Activated CD8-positive, alpha-beta memory T cell treated with anti-CD3 and anti-CD28 coated beads for 4 hours (primary cell): ENCODE measurements at regions not wholly inside any gene's neighbourhood (a gene's known extent, or its start where the extent isn't known, plus 50 kb on each side); places are given as distances from the start of the nearest gene placed in this dataset.
"Not testable (repeated sequence)": the region's sequence is repeated elsewhere in the genome, so short reads cannot be mapped to it uniquely, and the experiment has no call there.

ENCODE experiments used
- DNase-seq, 2 donors: peaks; one replicate each; pipeline ENCODE4 v3.0.0-alpha.2; 2020; ENCODE audit warnings: low read depth in 2 of 2

GRCh38 chr10:65269551-65269950 lies 1656.3 kb upstream of the LRRTM3 start:
- not testable (repeated sequence) for DNase-seq

GRCh38 chr10:65270969-65271368 lies 1654.9 kb upstream of the LRRTM3 start:
- no peak for DNase-seq

DNA sequence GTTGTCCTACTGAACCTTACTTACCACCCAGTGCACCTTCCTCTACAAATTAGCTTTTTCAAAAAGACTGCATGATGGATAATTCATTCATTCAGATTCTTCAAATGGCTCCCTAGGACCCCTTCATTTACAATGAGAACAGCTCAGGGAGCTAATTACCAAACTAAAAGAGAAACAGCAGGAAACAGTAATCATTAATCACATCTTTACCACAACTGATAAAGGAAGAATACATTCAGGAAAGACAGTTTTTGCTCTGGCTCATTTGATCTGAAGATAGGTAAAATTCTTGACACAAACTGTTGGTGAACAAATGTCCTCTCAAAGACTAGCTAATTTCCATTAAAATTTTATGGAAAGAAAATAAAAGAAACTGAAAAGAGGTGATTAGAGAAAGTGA lies 1652.7 kb upstream of the LRRTM3 start:
- no peak for DNase-seq

DNA sequence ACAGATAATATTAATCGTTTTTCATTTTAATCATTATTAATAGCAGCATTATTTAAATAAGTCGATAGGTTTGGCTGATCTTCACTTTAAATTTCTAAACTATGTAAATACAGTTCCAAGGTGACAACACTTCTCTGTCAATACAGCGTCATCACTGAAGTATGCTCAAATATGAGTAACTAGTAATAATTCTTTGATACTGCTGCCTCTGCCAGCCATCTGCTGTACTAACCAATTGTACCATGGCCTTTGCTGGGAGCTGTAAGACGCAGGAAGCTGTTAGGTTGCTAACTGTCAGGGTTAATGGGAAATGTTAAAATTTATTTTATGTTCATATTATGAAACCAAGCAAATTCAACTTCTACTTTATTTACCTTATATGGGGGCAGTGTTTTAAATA lies 1650.5 kb upstream of the LRRTM3 start:
- no peak for DNase-seq

DNA sequence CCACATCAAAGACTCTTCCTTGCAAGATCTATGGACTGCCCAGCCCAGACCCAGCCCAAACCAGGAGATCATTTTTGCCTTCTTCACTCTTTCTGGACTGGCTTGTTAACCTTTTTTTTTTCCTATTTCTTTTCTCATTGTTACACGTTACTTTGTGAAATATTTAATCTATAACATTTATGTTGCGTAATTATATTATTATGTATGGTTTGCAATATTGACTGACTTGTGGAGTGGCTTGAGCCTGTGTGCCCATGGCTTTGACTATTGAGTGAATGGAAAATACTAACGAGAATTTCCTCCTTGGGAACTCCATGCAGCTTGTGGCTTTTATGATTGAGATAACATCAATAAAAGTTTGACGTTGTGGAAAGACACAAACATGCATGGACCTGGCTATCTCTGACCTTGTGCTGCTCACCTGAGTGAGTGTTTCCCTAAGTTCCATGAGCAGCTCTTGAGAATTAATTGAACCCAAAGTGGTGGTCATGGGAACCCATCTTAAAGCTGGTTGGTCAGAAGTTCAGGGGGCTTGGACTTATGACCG lies 1641.3 kb upstream of the LRRTM3 start:
- DNase-seq, result no peak

GRCh38 chr10:65285726-65286125 lies 1640.1 kb upstream of the LRRTM3 start:
- DNase-seq, result not testable (repeated sequence)

GRCh38 chr10:65291286-65291685 lies 1634.5 kb upstream of the LRRTM3 start:
- DNase-seq, result no peak

GRCh38 chr10:65292551-65292950 lies 1633.3 kb upstream of the LRRTM3 start:
- DNase-seq, result no peak

- no peak for DNase-seq
These were observed 1631.5 kb upstream of the LRRTM3 start for GRCh38 chr10:65294329-65294728.

- DNase-seq, result no peak
These were observed 1624.7 kb upstream of the LRRTM3 start for GRCh38 chr10:65301181-65301580.

DNA sequence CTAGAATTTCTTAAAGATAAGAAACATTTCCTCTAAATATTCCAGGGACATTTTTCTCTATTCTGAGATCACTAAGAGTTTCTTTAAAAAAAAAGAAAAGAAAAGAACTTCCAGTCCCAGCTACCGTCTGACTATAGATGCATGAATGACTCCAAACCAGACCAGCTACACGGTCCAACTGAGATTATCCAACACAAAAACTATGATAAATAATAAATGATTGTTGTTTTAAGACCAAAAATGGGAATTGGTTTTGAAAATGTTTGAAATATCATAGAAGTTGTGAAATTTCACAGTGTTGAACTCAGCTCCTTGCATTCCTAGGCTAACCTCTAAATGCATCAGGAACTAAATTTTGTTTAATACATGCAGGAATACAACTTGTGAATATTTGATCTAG lies 1619.6 kb upstream of the LRRTM3 start:
- no peak for DNase-seq

DNA sequence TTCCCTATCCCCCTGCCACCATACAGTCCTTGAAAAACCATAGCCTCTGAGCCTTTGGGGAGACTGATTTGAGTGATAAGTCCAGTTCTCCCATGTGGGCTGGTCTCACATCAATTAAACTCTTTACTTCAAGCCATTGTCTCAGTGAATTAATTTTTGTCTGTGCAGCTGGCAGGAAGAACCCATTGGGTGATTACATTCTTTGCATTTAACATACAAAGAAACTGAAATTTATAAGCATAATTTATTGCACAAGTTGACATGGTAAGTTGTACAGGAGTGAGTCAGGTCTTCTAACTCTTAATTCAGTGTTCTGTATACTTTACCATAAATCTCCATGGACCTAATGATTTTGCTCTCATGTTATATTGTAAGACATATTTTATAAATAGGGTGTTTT lies 1613.0 kb upstream of the LRRTM3 start:
- DNase-seq, result no peak

DNA sequence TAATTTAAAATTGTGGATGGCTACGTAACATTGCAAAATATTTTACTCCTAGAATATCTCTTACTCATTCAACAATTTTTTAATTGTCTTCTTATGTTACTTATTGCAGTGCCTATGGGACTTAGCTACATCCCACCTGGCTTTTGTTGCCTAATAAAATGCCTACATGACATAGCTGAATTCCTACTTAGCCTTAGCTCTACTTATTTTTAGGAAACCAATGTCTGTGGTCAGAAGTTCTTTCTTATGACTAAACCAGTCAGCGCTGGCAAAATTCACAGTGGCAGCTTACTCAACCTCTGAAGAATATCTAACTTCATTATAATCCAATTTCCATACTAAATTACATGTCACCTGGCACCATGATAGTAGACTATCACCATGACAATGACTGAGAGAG lies 1612.4 kb upstream of the LRRTM3 start:
- no peak for DNase-seq

- DNase-seq, result no peak
These were observed 1611.6 kb upstream of the LRRTM3 start for GRCh38 chr10:65314253-65314652.

DNA sequence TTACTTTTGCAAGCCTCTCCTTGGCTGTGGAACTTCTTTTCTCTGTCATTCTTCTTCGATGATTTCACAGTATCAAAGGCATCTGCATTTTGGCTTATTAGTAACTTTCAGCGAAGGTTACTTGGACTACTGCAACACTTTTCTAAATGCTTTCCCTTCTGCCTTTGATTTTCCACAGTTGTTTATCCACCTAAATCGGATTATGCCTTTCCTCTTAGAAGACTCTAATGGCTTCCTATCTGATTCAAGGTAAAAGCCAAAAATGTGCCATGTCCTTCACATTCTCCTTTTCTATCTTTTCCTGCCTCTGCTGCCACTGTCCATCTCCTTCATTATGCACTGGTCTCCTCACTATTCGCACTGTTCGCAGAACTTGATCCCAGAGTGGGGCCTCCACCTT lies 1606.3 kb upstream of the LRRTM3 start:
- no peak for DNase-seq

DNA sequence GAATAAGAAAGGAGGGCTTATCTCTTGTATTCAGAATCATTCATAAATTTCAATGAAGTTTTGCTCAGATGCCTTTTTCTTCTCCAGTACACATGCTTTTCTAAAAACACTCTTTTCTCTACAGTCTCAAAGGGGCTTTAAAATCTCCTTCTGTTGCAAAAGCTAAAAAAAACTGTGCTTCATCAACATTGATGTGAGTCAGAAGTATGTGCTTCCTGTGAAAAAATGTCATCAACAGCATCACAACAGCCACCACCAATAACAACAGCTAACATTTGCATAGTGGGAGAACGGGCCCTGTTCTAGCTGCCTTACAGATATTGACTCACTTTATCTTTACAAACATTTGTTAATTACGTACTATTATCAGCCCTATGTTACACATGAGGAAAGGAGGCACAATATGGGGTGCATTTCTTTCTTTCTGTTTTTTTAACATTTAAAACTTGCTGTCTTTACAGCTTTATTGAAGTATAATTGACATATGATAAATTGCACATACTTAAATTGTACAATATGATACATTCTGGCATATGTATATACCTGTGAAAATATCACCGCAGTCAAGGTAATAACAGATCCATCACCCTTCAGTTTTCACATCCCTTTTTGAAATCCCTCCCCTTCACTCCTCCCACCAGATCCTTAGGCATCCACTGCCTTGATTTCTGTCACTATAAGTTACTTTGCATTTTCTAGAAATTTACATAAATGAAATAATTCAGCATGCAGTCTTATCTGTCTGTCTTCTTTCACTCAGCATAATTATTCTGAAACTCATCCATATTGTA lies 1605.4 kb upstream of the LRRTM3 start:
- no peak for DNase-seq

DNA sequence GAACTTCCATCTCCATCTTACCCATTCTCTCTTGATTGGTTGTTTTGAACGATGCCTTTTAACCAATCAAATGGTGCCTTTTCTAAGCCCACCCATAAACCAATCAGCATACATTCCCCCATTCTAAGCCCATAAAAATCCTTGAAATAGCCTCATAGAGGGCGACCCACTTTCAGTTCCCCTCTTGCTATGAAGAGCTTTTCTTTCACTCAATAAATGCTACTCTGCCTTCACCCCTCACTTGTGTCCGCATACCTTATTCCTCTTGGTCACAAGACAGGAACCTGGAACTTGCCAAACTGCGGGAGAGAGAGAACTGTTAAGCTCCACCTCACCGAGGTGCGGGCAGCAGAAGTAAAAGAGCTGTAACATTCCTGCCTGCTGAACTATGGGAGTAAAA lies 1602.0 kb upstream of the LRRTM3 start:
- DNase-seq, result no peak

DNA sequence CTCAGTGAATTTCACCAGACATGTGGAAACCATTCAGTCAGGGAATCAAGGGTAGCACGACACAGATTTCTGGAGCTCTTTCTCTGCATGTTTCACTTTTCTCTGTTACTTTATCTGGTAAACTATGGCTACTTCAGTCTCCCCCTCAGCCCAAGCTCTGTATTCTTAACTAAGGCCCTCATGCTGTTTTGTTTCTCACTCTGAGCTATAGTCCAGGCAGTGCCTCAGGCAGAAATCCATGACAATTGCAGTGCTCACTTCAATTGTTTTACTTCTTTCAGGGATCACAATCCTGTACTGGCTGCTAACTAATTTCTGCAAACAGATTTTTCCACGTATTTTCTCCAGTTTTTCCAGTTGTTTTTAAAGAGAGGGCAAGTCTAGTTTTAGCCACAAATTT lies 1599.9 kb upstream of the LRRTM3 start:
- DNase-seq, result no peak

GRCh38 chr10:65328486-65328885 lies 1597.3 kb upstream of the LRRTM3 start:
- DNase-seq, result no peak

DNA sequence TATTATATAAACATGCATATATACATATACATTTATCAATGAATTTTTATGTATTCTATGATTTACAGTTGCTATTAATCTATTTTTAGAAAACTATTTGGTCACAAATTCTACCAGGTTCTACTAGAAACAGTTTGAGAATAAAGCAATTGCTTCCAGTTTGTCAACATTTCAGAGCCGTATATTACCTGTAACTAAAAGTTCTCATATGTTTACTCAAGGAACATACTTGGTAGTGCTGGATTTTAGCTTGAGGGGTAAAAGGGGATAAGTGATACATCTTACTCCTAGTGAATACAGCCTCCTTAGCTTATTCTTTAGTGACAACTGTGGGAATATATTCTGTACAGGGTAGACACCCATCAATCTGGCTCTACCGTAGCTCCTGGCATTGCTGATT lies 1590.5 kb upstream of the LRRTM3 start:
- no peak for DNase-seq

DNA sequence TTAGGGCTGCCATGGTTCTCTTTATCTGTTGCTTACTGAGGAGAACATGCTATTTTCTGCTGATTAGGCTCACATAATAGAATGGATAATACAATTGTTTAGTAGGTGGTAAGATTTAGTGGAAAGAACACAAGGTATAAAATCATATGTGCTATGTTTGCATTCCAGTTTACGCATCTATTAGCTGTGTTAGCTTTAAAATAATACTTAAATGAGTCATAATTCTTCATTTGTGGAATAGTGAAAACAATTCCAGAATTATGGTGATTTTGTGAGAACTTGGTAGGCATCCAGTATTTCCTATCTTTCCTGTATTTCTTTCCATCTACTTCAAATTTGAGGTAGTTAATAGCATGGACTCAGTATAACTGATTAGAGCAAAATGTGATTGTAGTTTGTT lies 1585.5 kb upstream of the LRRTM3 start:
- DNase-seq, result no peak

- no peak for DNase-seq
These were observed 1584.4 kb upstream of the LRRTM3 start for GRCh38 chr10:65341323-65341925.

GRCh38 chr10:65342245-65342644 lies 1583.6 kb upstream of the LRRTM3 start:
- no peak for DNase-seq
